SK-N-SH treated with all-trans-retinoic acid at 6 μM for 48 hours (cell line): ENCODE measurements at regions not wholly inside any gene's neighbourhood (a gene's known extent, or its start where the extent isn't known, plus 50 kb on each side); places are given as distances from the start of the nearest gene placed in this dataset.

Experiments
- ZFP3 ChIP-seq: fragments of 250-450 bp; sonication (Bioruptor Pico); IDR thresholded peaks from 2 replicates; pipeline ENCODE4 v1.5.0; 2020; ENCODE audit warnings: mild to moderate bottlenecking, moderate library complexity
- ZFP30 ChIP-seq: fragments of 450-650 bp; formaldehyde crosslinking; IDR thresholded peaks from 2 replicates; pipeline ENCODE4 v1.5.0; 2022; ENCODE audit warnings: mild to moderate bottlenecking, moderate library complexity

- no peak for TF ChIP-seq ZFP3
- TF ChIP-seq ZFP30 (CRISPR knock-in tag): no peak
These were observed 761.8 kb upstream of the MBL2 start for GRCh38 chr10:53534428-53534827.
